GM12891 (cell line): ENCODE measurements at regions not wholly inside any gene's neighbourhood (a gene's known extent, or its start where the extent isn't known, plus 50 kb on each side); places are given as distances from the start of the nearest gene placed in this dataset.

ENCODE experiments used
- PAX5 ChIP-seq: IDR thresholded peaks from 2 replicates; pipeline ENCODE4 v1.6.1; 2011; ENCODE audit warnings: low read length, moderate library complexity, mild to moderate bottlenecking; ENCODE audit not compliant: insufficient read depth, severe bottlenecking
- POLR2A ChIP-seq: IDR thresholded peaks from 2 replicates; pipeline ENCODE4 v1.6.1; 2011; ENCODE audit warnings: low read depth, low read length, control low read depth
- POLR2AphosphoS5 ChIP-seq: IDR thresholded peaks from 2 replicates; pipeline ENCODE4 v1.6.1; 2011; ENCODE audit warnings: low read depth, low read length, control low read depth
- POU2F2 ChIP-seq: IDR thresholded peaks from 2 replicates; pipeline ENCODE4 v1.6.1; 2011; ENCODE audit warnings: low read depth, mild to moderate bottlenecking, control low read depth, low read length, moderate library complexity
- SPI1 ChIP-seq: IDR thresholded peaks from 2 replicates; pipeline ENCODE4 v1.6.1; 2011; ENCODE audit warnings: low read depth, low read length, control low read depth
- TAF1 ChIP-seq: IDR thresholded peaks from 2 replicates; pipeline ENCODE4 v1.6.1; 2011; ENCODE audit warnings: low read depth, low read length, control low read depth

- TF ChIP-seq TAF1 (no peak), POLR2A (no peak), POLR2AphosphoS5 (no peak), PAX5 (no peak), SPI1 (no peak), POU2F2 (no peak)
Observed at GRCh38 chr13:110790371-110790770, 76.9 kb downstream of the ING1 start.
